ENCODE measurements at regions not wholly inside any gene's neighbourhood (a gene's known extent, or its start where the extent isn't known, plus 50 kb on each side); places are given as distances from the start of the nearest gene placed in this dataset.
A peak's percentile ranks its signal among the peaks of the same experiment; 100 is the strongest.

- no peak for DNase-seq
Measured at GRCh38 chr9:22170556-22170955, 161.5 kb upstream of the CDKN2B start.

GRCh38 chr9:22170990-22171670 lies 162.0 kb upstream of the CDKN2B start:
- peak; percentile 60 for DNase-seq

- no peak for DNase-seq
Measured at GRCh38 chr9:22171691-22172090, 162.6 kb upstream of the CDKN2B start.

GRCh38 chr9:22173908-22174307 lies 164.8 kb upstream of the CDKN2B start:
- DNase-seq, result no peak

GRCh38 chr9:22175972-22176545 lies 167.0 kb upstream of the CDKN2B start:
- no peak for DNase-seq

GRCh38 chr9:22181021-22181420 lies 171.9 kb upstream of the CDKN2B start:
- DNase-seq, result peak; percentile 38

- no peak for DNase-seq
Measured at GRCh38 chr9:22189471-22189870, 180.4 kb upstream of the CDKN2B start.

- DNase-seq, result peak; percentile 45
Measured at GRCh38 chr9:22197000-22197399, 187.9 kb upstream of the CDKN2B start.

- no peak for DNase-seq
Measured at GRCh38 chr9:22198681-22199080, 189.6 kb upstream of the CDKN2B start.

GRCh38 chr9:22201256-22201655 lies 192.2 kb upstream of the CDKN2B start:
- no peak for DNase-seq

GRCh38 chr9:22203371-22204138 lies 194.4 kb upstream of the CDKN2B start:
- peak; percentile 46 for DNase-seq

GRCh38 chr9:22204240-22204639 lies 195.1 kb upstream of the CDKN2B start:
- no peak for DNase-seq

- DNase-seq, result no peak
Measured at GRCh38 chr9:22206833-22207232, 197.7 kb upstream of the CDKN2B start.

GRCh38 chr9:22208846-22209585 lies 199.9 kb upstream of the CDKN2B start:
- DNase-seq, result peak; percentile 29

GRCh38 chr9:22210262-22210661 lies 201.2 kb upstream of the CDKN2B start:
- DNase-seq, result peak; percentile 73

- no peak for DNase-seq
Measured at GRCh38 chr9:22210936-22211335, 201.8 kb upstream of the CDKN2B start.

GRCh38 chr9:22211588-22212360 lies 202.7 kb upstream of the CDKN2B start:
- peak; percentile 73 for DNase-seq

GRCh38 chr9:22214021-22214420 lies 204.9 kb upstream of the CDKN2B start:
- no peak for DNase-seq

- DNase-seq, result no peak
Measured at GRCh38 chr9:22214497-22215031, 205.5 kb upstream of the CDKN2B start.

GRCh38 chr9:22215521-22215920 lies 206.4 kb upstream of the CDKN2B start:
- DNase-seq, result no peak

GRCh38 chr9:22216730-22217172 lies 207.6 kb upstream of the CDKN2B start:
- DNase-seq, result peak; percentile 53

- no peak for DNase-seq
Measured at GRCh38 chr9:22217254-22217653, 208.1 kb upstream of the CDKN2B start.
